Stomach smooth muscle (tissue), 2 donors: ENCODE measurements at regions not wholly inside any gene's neighbourhood (a gene's known extent, or its start where the extent isn't known, plus 50 kb on each side); places are given as distances from the start of the nearest gene placed in this dataset.

Source experiments
- H3K27ac ChIP-seq: one replicate; pipeline ENCODE4 v1.7.0; 2013; ENCODE audit warnings: mild to moderate bottlenecking, low read length, inconsistent platforms
- H3K27me3 ChIP-seq, 2 donors: one replicate each; pipeline ENCODE4 v1.7.0; 2013; ENCODE audit warnings: low read length in 2 of 2; ENCODE audit not compliant: insufficient read depth in 2 of 2, control insufficient read depth in 1 of 2
- H3K36me3 ChIP-seq, 2 donors: one replicate each; pipeline ENCODE4 v1.7.0; 2013; ENCODE audit warnings: low read length in 2 of 2; ENCODE audit not compliant: control insufficient read depth in 2 of 2, insufficient read depth in 2 of 2
- H3K4me1 ChIP-seq: one replicate; pipeline ENCODE4 v1.7.0; 2013; ENCODE audit warnings: low read length; ENCODE audit not compliant: control insufficient read depth, insufficient read depth
- H3K4me3 ChIP-seq, 2 donors: one replicate each; pipeline ENCODE4 v1.7.0; 2013; ENCODE audit warnings: low read length in 2 of 2
- H3K9ac ChIP-seq, 2 donors: one replicate each; pipeline ENCODE4 v1.7.0; 2013; ENCODE audit warnings: low read length in 2 of 2, mild to moderate bottlenecking in 1 of 2
- H3K9me3 ChIP-seq, 2 donors: one replicate each; pipeline ENCODE4 v1.7.0; 2013; ENCODE audit warnings: low read length in 2 of 2; ENCODE audit not compliant: control insufficient read depth in 2 of 2
- donor health status: healthy.
- donor health status: Pancreatic carcinoma.

DNA sequence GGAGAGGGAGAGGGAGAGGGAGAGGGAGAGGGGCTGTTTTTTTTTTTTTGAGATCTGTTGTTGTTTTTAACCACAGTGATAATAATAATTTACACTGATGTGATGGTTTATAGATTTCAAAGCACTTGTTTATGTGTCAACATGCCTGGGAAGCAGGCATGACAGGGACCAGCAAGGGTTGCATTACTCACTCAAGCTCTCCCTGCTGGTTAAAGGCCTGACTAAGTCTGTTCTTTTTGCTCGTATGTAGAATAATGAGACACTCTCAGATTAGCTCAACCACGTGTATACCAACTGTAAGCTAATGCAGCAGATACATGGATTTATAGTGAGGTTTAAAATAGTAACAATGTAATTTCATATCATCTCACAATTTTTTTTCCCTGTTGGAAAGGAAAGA, 134.6 kb upstream of the BOD1L1 start:
- Histone ChIP-seq H3K36me3 (no peaks in the 10 kb centered on the region), H3K27me3 (no peaks in the 10 kb centered on the region), H3K9me3 (peaks cover 0 to 3% of the 10 kb centered on the region in 2 donors), H3K9ac (no peak overlapping the region), H3K4me1 (no peaks in the 10 kb centered on the region), H3K4me3 (no peak overlapping the region), H3K27ac (no peak overlapping the region)

DNA sequence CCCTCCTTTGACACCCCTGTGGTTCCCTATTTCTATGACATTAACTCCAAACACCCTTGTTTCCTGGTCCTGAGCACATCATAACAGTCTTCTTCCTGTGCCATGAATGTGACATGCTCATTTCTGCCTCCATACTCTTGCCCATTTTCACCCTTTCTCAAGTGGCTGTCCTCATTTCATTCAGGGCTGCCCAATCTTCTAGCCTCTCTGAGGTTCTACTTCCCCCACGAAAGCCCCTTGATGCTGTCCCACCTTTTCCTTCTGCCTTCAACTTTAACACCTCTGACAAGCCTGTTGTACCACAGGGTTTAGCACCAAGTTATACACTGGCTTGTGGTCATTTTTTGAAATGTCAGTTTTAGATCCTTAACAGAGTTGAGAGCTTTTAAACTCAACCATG, 136.2 kb upstream of the BOD1L1 start:
- Histone ChIP-seq H3K4me3 (no peak overlapping the region), H3K9ac (no peak overlapping the region), H3K27me3 (no peaks in the 10 kb centered on the region), H3K36me3 (no peaks in the 10 kb centered on the region), H3K4me1 (no peaks in the 10 kb centered on the region), H3K27ac (no peak overlapping the region), H3K9me3 (peaks cover 0 to under 1% of the 10 kb centered on the region in 2 donors)

DNA sequence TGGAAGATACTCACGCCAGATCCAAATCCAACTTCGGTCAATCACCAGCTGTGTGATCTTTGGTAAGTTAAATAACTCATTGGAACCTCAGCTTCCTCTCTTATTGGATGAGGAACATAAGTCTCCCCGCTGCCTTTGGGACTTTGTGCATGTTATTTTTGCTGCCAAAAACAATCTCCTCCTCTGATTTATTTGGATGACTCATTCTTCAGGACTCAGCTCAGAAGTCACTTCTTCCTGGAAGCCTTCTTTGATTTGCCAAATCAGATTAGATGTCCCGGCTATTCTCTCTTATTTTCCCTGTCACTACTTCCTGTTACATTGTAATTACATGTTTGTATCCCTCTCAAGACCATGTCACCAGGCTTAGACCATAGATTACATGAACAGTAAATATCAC, 138.0 kb upstream of the BOD1L1 start:
- no peaks in the 10 kb centered on the region for H3K9me3 ChIP-seq
- H3K27me3 ChIP-seq: no peaks in the 10 kb centered on the region
- no peaks in the 10 kb centered on the region for H3K36me3 ChIP-seq
- no peak overlapping the region for H3K9ac ChIP-seq
- no peaks in the 10 kb centered on the region for H3K4me1 ChIP-seq
- H3K4me3 ChIP-seq: no peak overlapping the region
- H3K27ac ChIP-seq: no peak overlapping the region

DNA sequence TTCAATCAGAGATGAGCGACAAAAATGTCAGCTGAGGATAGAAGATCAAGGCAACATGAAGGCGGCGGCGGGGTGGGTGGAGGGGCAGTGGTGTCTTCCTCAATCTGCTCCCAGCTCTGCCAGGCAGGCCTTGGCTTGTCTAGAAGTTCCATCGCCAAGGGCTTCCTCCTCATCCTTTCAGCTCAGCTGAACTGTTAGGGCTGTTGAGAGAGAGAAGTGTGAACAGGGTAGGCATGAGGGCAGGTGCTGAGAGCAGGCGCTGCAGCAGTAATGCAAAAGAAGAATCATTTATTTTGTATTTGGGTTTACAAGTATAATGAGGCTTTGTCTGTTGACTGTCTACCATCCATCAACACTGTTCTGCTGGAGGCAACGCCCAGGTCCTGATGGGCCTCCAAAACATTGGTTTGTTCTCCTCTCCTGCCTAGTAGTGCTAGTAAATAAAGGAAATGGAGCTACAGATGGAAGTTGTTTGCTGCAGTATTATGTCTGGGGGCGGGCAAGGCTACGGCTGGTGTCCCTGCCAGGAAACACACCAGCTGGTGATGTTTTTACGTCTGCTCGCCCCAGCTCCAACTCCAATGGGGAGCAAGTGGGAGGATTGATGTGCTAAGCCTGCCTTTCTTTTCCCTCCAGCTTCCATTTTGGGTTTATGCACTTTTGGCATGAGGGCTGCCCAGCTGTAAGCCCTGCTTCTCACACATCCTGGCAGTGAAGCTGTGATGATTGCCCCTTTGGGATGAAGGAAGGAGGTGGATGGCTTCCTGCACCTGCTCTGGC, 139.4 kb upstream of the BOD1L1 start:
- H3K27ac ChIP-seq: no peak overlapping the region
- H3K27me3 ChIP-seq: no peaks in the 10 kb centered on the region
- H3K9ac ChIP-seq: no peak overlapping the region
- H3K36me3 ChIP-seq: no peaks in the 10 kb centered on the region
- no peaks in the 10 kb centered on the region for H3K4me1 ChIP-seq
- H3K4me3 ChIP-seq: no peak overlapping the region
- H3K9me3 ChIP-seq: no peaks in the 10 kb centered on the region

DNA sequence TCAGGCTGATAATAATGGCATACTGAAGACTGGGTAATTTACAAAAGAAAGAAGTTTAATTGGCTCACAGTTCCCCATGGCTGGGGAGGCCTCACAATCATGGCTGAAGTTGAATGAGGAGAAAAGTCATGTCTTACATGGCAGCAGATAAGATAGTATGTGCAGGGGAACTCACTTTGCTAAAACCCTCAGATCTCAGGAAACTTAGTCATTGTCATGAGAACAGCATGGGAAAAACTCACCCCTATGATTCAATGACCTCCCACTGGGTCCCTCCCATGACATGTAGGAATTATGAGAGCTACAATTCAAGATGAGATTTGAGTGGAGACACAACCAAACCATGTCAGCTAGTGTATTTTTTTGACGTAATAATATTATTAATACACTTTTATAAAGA, 149.8 kb upstream of the BOD1L1 start:
- Histone ChIP-seq H3K36me3 (no peaks in the 10 kb centered on the region), H3K4me1 (no peaks in the 10 kb centered on the region), H3K9ac (no peak overlapping the region), H3K27ac (no peak overlapping the region), H3K9me3 (no peaks in the 10 kb centered on the region), H3K27me3 (no peaks in the 10 kb centered on the region), H3K4me3 (no peak overlapping the region)

DNA sequence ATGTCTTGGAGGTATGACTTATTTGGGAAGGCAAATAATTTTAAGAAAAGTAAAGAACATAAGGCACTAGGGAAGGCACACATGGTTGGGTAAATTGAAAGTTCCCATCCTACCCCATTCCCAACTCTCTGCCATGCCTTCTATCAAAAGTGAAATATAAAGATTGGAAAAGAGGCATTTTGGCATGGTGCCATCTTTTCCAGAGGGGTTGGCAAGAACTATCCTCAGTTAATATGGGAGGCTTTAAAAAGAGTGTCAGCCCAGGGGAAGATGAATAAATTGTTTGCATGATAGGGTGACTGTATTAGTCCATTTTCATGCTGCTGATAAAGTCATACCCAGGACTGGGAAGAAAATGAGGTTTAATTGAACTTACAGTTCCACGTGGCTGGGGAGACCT, 150.8 kb upstream of the BOD1L1 start:
- no peaks in the 10 kb centered on the region for H3K9me3 ChIP-seq
- H3K27ac ChIP-seq: no peak overlapping the region
- no peak overlapping the region for H3K4me3 ChIP-seq
- no peaks in the 10 kb centered on the region for H3K4me1 ChIP-seq
- H3K9ac ChIP-seq: no peak overlapping the region
- H3K27me3 ChIP-seq: no peaks in the 10 kb centered on the region
- H3K36me3 ChIP-seq: no peaks in the 10 kb centered on the region

DNA sequence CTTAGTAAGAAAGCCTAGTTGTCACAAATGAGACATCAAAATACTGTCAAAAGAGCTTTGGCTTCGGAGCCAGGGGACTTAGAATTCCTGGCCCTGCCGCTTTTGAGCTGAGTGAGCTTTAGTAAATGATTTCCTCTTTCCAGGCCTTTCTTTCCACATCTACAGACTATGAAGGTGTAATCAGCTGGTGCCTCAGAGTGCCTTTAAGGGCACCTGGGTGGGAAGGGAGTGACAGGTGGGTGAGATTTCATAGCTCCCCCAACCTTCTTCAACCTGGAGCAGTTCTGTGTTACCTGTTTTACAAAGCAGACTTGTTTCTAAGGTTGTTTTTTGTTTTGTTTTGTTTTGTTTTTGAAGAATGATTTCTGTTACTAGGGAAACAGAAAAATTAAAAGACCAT, 154.7 kb upstream of the BOD1L1 start:
- Histone ChIP-seq H3K36me3 (no peaks in the 10 kb centered on the region), H3K4me1 (no peaks in the 10 kb centered on the region), H3K27ac (no peak overlapping the region), H3K9ac (no peak overlapping the region), H3K4me3 (no peak overlapping the region), H3K27me3 (no peaks in the 10 kb centered on the region), H3K9me3 (no peaks in the 10 kb centered on the region)

DNA sequence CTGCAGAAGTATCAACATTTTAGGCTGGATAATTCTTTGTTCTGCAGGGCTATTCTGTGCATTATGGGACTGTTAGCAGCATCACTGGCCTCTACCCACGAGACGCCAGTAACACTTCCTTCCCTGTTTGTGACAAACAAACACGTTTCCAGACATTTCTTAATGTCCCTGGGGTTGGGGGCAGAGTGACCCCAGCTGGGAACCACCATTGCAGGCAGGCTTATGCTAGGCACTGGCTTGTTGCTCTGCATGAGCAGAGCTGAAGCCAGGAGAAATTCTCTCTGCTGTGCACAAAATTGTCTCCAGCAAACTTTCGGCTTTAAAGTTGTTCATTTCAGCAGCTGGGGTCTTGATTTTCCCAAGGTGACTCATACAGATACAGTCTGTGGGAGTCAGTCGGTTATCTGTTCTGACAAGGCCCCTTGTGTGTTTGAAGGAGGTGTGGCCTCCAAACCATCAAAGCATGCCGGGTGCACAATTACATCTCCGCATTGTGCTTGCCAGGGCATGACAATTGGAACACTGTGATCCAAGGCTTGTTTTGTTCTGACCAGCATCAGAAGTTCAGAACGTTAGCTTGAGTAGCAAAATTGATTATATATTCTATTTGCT, 156.4 kb upstream of the BOD1L1 start:
- Histone ChIP-seq H3K27ac (no peak overlapping the region), H3K9ac (no peak overlapping the region)

DNA sequence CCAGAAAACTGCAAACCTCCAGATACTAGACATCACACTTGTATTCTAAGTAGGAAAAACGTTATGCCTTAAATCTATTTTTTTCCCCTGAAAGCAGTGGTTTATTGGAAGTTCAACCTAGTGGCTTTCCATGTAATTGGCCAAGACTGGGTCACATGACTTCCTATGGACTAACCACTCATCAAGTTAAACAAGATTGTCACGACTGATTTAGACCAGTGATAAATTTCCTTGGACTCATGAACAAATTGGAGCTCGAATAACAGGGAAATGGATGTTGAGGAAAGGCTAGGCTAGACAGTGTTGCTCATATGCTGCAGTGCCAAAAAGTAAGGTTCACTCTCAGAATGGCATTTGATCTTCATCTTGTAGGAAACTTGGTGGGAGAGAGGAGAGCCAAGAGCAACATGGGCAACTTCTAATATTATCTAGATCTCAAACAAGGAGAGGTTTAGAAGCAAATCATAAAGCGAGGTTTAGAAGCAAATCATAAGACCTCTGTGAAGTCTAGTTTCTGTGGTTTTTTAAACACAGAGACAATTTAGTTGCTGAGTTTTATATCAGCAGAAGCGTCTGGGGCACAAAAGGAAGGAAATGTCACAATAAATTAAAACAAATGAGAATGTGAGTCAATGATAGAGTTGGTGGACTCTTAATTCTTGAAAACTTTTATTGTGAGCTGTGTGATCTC, 165.6 kb upstream of the BOD1L1 start:
- H3K27ac ChIP-seq: no peak overlapping the region
- no peak overlapping the region for H3K4me3 ChIP-seq
- H3K4me1 ChIP-seq: no peaks in the 10 kb centered on the region
- H3K36me3 ChIP-seq: no peaks in the 10 kb centered on the region
- no peak overlapping the region for H3K9ac ChIP-seq
- H3K27me3 ChIP-seq: no peaks in the 10 kb centered on the region
- H3K9me3 ChIP-seq: peaks cover 0 to 4% of the 10 kb centered on the region in 2 donors

More for the DNA sequence above, 156.4 kb upstream of the BOD1L1 start:
- H3K36me3 ChIP-seq: no peaks in the 10 kb centered on the region
- no peaks in the 10 kb centered on the region for H3K4me1 ChIP-seq
- no peaks in the 10 kb centered on the region for H3K27me3 ChIP-seq
- H3K9me3 ChIP-seq: no peaks in the 10 kb centered on the region
- H3K4me3 ChIP-seq: no peak overlapping the region

DNA sequence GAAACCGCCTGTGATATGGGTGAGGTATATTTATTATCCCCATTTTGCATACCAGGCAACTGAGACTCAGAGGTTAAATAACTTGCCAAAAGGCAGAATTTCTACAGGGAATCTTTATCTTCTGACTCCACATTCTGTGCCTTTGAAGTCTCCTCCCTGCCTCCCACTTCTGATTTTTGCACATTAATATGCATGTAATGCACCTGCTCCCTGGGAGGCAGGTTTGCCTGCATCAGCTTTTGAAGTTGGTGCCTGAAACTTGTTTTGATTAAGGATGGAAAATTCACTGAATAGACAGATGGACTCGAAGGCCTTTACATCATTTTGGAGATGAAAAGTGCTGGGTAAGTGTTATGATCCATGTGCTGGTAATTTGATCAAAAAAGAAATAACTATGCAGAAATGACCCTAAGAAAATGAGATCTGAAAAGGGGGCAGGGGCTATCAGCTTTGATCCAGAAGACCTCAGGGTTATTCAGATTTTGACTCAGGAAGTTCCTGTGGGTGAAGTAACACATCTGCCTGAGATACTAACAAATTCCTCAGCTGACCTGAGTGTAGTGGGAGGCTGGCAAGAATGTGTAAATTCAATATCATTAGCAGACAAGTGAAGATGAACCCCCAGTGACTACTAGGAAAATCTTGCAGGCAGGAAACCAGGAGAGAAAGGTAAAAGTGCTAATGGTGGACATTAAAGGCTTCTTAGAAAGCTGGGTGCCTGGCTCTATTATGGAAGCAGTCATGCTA, 167.5 kb upstream of the BOD1L1 start:
- Histone ChIP-seq H3K36me3 (no peaks in the 10 kb centered on the region), H3K27me3 (no peaks in the 10 kb centered on the region), H3K4me3 (no peak overlapping the region), H3K27ac (no peak overlapping the region), H3K4me1 (no peaks in the 10 kb centered on the region), H3K9ac (no peak overlapping the region), H3K9me3 (no peaks in the 10 kb centered on the region)
